Progenitor cell of endocrine pancreas (in vitro differentiated cells): ENCODE measurements at regions not wholly inside any gene's neighbourhood (a gene's known extent, or its start where the extent isn't known, plus 50 kb on each side); places are given as distances from the start of the nearest gene placed in this dataset.

Experiments used
- DNase-seq: peaks from one replicate; pipeline ENCODE4 v3.0.0; 2021; ENCODE audit warnings: low spot score; ENCODE audit not compliant: unreplicated experiment
- H3K27ac Mint-ChIP-seq: 2 replicates; pipeline ENCODE4 v1.8.0; 2021; ENCODE audit warnings: mild to moderate bottlenecking, moderate library complexity, mixed read lengths
- H3K27me3 Mint-ChIP-seq: 2 replicates; pipeline ENCODE4 v1.8.0; 2021; ENCODE audit warnings: mixed read lengths
- H3K36me3 Mint-ChIP-seq: 2 replicates; pipeline ENCODE4 v1.8.0; 2022; ENCODE audit warnings: mixed read lengths; ENCODE audit not compliant: insufficient read depth
- H3K4me1 Mint-ChIP-seq: 2 replicates; pipeline ENCODE4 v1.8.0; 2021; ENCODE audit warnings: low read depth, mixed read lengths
- H3K4me3 Mint-ChIP-seq: 2 replicates; pipeline ENCODE4 v1.8.0; 2021; ENCODE audit warnings: low read depth, mild to moderate bottlenecking, moderate library complexity, mixed read lengths
- H3K9me3 Mint-ChIP-seq: 2 replicates; pipeline ENCODE4 v1.8.0; 2021; ENCODE audit warnings: low read depth, mixed read lengths
- CTCF ChIP-seq: fragments of 200-600 bp; sonication (generic); IDR thresholded peaks from one replicate; pipeline ENCODE4 v1.5.0; 2021; ENCODE audit warnings: antibody characterized with exemption, mild to moderate bottlenecking; ENCODE audit not compliant: unreplicated experiment

- Mint-ChIP-seq H3K4me3 (no peak overlapping the region), H3K4me1 (peaks cover 39% of the 10 kb centered on the region), H3K27me3 (no peaks in the 10 kb centered on the region), H3K27ac (peak overlapping the region; percentile 46), H3K36me3 (no peaks in the 10 kb centered on the region), H3K9me3 (peaks cover 5% of the 10 kb centered on the region)
- DNase-seq: no peak
- TF ChIP-seq CTCF: no peak
Observed at GRCh38 chr1:219506473-219506899, 106.4 kb downstream of the ZC3H11B start.

- Mint-ChIP-seq H3K27ac (peak overlapping the region; percentile 46), H3K4me1 (peaks cover 39% of the 10 kb centered on the region), H3K4me3 (no peak overlapping the region), H3K36me3 (no peaks in the 10 kb centered on the region), H3K27me3 (no peaks in the 10 kb centered on the region), H3K9me3 (peaks cover 5% of the 10 kb centered on the region)
- no peak for DNase-seq
- TF ChIP-seq CTCF: no peak
Observed at GRCh38 chr1:219505886-219506285, 107.0 kb downstream of the ZC3H11B start.

- Mint-ChIP-seq H3K4me1 (peaks cover 32% of the 10 kb centered on the region), H3K36me3 (no peaks in the 10 kb centered on the region), H3K27me3 (no peaks in the 10 kb centered on the region), H3K27ac (no peak overlapping the region), H3K4me3 (no peak overlapping the region), H3K9me3 (peaks cover 3% of the 10 kb centered on the region)
- DNase-seq: no peak
- TF ChIP-seq CTCF: no peak
Observed at GRCh38 chr1:219503604-219504003, 109.3 kb downstream of the ZC3H11B start.

GRCh38 chr1:219500327-219500897, 112.5 kb downstream of the ZC3H11B start:
- TF ChIP-seq CTCF: no peak
- peaks cover 10% of the 10 kb centered on the region for H3K4me1 Mint-ChIP-seq
- H3K36me3 Mint-ChIP-seq: no peaks in the 10 kb centered on the region
- H3K27ac Mint-ChIP-seq: peak overlapping the region; percentile 22
- no peak for DNase-seq
- no peak overlapping the region for H3K4me3 Mint-ChIP-seq
- peaks cover 6% of the 10 kb centered on the region for H3K9me3 Mint-ChIP-seq
- H3K27me3 Mint-ChIP-seq: no peaks in the 10 kb centered on the region

GRCh38 chr1:219498666-219499065, 114.2 kb downstream of the ZC3H11B start:
- Mint-ChIP-seq H3K27ac (no peak overlapping the region), H3K4me1 (no peaks in the 10 kb centered on the region), H3K4me3 (no peak overlapping the region), H3K36me3 (no peaks in the 10 kb centered on the region), H3K27me3 (no peaks in the 10 kb centered on the region), H3K9me3 (peaks cover 6% of the 10 kb centered on the region)
- no peak for TF ChIP-seq CTCF
- DNase-seq: no peak
